ENCODE measurements at regions not wholly inside any gene's neighbourhood (a gene's known extent, or its start where the extent isn't known, plus 50 kb on each side); places are given as distances from the start of the nearest gene placed in this dataset.

- TF ChIP-seq, protein P1, sequence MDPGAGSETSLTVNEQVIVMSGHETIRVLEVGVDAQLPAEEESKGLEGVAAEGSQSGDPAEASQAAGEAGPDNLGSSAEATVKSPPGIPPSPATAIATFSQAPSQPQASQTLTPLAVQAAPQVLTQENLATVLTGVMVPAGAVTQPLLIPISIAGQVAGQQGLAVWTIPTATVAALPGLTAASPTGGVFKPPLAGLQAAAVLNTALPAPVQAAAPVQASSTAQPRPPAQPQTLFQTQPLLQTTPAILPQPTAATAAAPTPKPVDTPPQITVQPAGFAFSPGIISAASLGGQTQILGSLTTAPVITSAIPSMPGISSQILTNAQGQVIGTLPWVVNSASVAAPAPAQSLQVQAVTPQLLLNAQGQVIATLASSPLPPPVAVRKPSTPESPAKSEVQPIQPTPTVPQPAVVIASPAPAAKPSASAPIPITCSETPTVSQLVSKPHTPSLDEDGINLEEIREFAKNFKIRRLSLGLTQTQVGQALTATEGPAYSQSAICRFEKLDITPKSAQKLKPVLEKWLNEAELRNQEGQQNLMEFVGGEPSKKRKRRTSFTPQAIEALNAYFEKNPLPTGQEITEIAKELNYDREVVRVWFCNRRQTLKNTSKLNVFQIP (CRISPR knock-in tag; IDR thresholded peaks at IDR 0.05; ENCODE audit: borderline replicate concordance, low read depth) = no peak
- TF ChIP-seq ZNF8 (CRISPR knock-in tag; IDR thresholded peaks at IDR 0.05) (no peak), SNAI2 (CRISPR knock-in tag; IDR thresholded peaks at IDR 0.05) (no peak), PPARA (CRISPR knock-in tag; IDR thresholded peaks at IDR 0.05; ENCODE audit: borderline replicate concordance) (no peak), OSR1 (CRISPR knock-in tag; IDR thresholded peaks at IDR 0.05) (no peak)
- ATAC-seq = no peak
Observed at GRCh38 chr10:10530313-10530712, 487.4 kb upstream of the CELF2 start.

GRCh38 chr10:10532236-10532635 is 485.4 kb upstream of the CELF2 start:
- no peak for ATAC-seq
- TF ChIP-seq ZFP3 (CRISPR knock-in tag; IDR thresholded peaks at IDR 0.05) = no peak
- no peak for TF ChIP-seq GLIS3 (CRISPR knock-in tag; IDR thresholded peaks at IDR 0.05)
- no peak for TF ChIP-seq TCF4 (CRISPR knock-in tag; IDR thresholded peaks at IDR 0.05; ENCODE audit: borderline replicate concordance)
- no peak for TF ChIP-seq ESRRG (CRISPR knock-in tag; IDR thresholded peaks at IDR 0.05)
- no peak for TF ChIP-seq SNAI2 (CRISPR knock-in tag; IDR thresholded peaks at IDR 0.05)
- no peak for TF ChIP-seq BACH2 (CRISPR knock-in tag; IDR thresholded peaks at IDR 0.05; ENCODE audit: borderline replicate concordance)
- TF ChIP-seq OSR1 (CRISPR knock-in tag; IDR thresholded peaks at IDR 0.05) = no peak
- no peak for TF ChIP-seq RARB (CRISPR knock-in tag; IDR thresholded peaks at IDR 0.05)
- TF ChIP-seq ZNF565 (CRISPR knock-in tag; conservative IDR thresholded peaks at IDR 0.05; ENCODE audit: low read depth) = no peak
- no peak for TF ChIP-seq ZNF70 (CRISPR knock-in tag; IDR thresholded peaks at IDR 0.05)
- no peak for TF ChIP-seq ISL1 (CRISPR knock-in tag; IDR thresholded peaks at IDR 0.05)
- TF ChIP-seq TOX (CRISPR knock-in tag; IDR thresholded peaks at IDR 0.05; ENCODE audit: borderline replicate concordance) = no peak
- no peak for TF ChIP-seq PPARA (CRISPR knock-in tag; IDR thresholded peaks at IDR 0.05; ENCODE audit: borderline replicate concordance)
- TF ChIP-seq ZNF8 (CRISPR knock-in tag; IDR thresholded peaks at IDR 0.05) = no peak
- TF ChIP-seq, protein P1 (CRISPR knock-in tag; IDR thresholded peaks at IDR 0.05; ENCODE audit: borderline replicate concordance, low read depth) = no peak
- TF ChIP-seq CSDC2 (CRISPR knock-in tag; IDR thresholded peaks at IDR 0.05) = no peak
- TF ChIP-seq CSRNP3 (CRISPR knock-in tag; IDR thresholded peaks at IDR 0.05) = no peak
- no peak for TF ChIP-seq ARNTL (CRISPR knock-in tag; IDR thresholded peaks at IDR 0.05; ENCODE audit: borderline replicate concordance, low read depth)

- TF ChIP-seq PATZ1 (CRISPR knock-in tag; IDR thresholded peaks at IDR 0.05; ENCODE audit: borderline replicate concordance) = no peak
- no peak for TF ChIP-seq OSR1 (CRISPR knock-in tag; IDR thresholded peaks at IDR 0.05)
- no peak for TF ChIP-seq ARNTL (CRISPR knock-in tag; IDR thresholded peaks at IDR 0.05; ENCODE audit: borderline replicate concordance, low read depth)
- TF ChIP-seq, protein P1 (CRISPR knock-in tag; IDR thresholded peaks at IDR 0.05; ENCODE audit: borderline replicate concordance, low read depth) = no peak
- TF ChIP-seq GLIS3 (CRISPR knock-in tag; IDR thresholded peaks at IDR 0.05) = no peak
- no peak for TF ChIP-seq ZFP30 (CRISPR knock-in tag; IDR thresholded peaks at IDR 0.05)
- TF ChIP-seq RARB (CRISPR knock-in tag; IDR thresholded peaks at IDR 0.05) = no peak
- TF ChIP-seq ZNF8 (CRISPR knock-in tag; IDR thresholded peaks at IDR 0.05) = no peak
- no peak for ATAC-seq
Observed at GRCh38 chr10:10532826-10533225, 484.8 kb upstream of the CELF2 start.

GRCh38 chr10:10533437-10533836 is 484.2 kb upstream of the CELF2 start:
- ATAC-seq = no peak
- no peak for TF ChIP-seq BACH2 (CRISPR knock-in tag; IDR thresholded peaks at IDR 0.05; ENCODE audit: borderline replicate concordance)
- no peak for TF ChIP-seq CSRNP3 (CRISPR knock-in tag; IDR thresholded peaks at IDR 0.05)
- TF ChIP-seq, protein P1 (CRISPR knock-in tag; IDR thresholded peaks at IDR 0.05; ENCODE audit: borderline replicate concordance, low read depth) = no peak
- no peak for TF ChIP-seq ZFP30 (CRISPR knock-in tag; IDR thresholded peaks at IDR 0.05)
- TF ChIP-seq ZC3H10 (CRISPR knock-in tag; IDR thresholded peaks at IDR 0.05) = no peak
- TF ChIP-seq ZNF70 (CRISPR knock-in tag; IDR thresholded peaks at IDR 0.05) = no peak
